ENCODE measurements at regions not wholly inside any gene's neighbourhood (a gene's known extent, or its start where the extent isn't known, plus 50 kb on each side); places are given as distances from the start of the nearest gene placed in this dataset.

GRCh38 chr11:19291064-19291463 lies 50.3 kb upstream of the E2F8 start:
- TF ChIP-seq POLR2A (IDR thresholded peaks at IDR 0.05; ENCODE audit: low read depth, low read length): no peak
- TF ChIP-seq, protein P1, sequence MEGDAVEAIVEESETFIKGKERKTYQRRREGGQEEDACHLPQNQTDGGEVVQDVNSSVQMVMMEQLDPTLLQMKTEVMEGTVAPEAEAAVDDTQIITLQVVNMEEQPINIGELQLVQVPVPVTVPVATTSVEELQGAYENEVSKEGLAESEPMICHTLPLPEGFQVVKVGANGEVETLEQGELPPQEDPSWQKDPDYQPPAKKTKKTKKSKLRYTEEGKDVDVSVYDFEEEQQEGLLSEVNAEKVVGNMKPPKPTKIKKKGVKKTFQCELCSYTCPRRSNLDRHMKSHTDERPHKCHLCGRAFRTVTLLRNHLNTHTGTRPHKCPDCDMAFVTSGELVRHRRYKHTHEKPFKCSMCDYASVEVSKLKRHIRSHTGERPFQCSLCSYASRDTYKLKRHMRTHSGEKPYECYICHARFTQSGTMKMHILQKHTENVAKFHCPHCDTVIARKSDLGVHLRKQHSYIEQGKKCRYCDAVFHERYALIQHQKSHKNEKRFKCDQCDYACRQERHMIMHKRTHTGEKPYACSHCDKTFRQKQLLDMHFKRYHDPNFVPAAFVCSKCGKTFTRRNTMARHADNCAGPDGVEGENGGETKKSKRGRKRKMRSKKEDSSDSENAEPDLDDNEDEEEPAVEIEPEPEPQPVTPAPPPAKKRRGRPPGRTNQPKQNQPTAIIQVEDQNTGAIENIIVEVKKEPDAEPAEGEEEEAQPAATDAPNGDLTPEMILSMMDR (conservative IDR thresholded peaks at IDR 0.05; ENCODE audit: low read depth, low read length): no peak
- TF ChIP-seq SMC3 (IDR thresholded peaks at IDR 0.05; ENCODE audit: low read depth, low read length): no peak
- no peak for TF ChIP-seq MXI1 (IDR thresholded peaks at IDR 0.05; ENCODE audit: borderline replicate concordance, low read depth, low read length)
- no peak for TF ChIP-seq FOS (IDR thresholded peaks at IDR 0.05; ENCODE audit: low read depth, low read length)
- no peak for TF ChIP-seq BHLHE40 (IDR thresholded peaks at IDR 0.05; ENCODE audit: low read depth, low read length)
- TF ChIP-seq NFE2L2 (IDR thresholded peaks at IDR 0.05; ENCODE audit: low read depth, low read length): no peak
- no peak for TF ChIP-seq RAD21 (IDR thresholded peaks at IDR 0.05; ENCODE audit: low read length)
- TF ChIP-seq, protein P2, sequence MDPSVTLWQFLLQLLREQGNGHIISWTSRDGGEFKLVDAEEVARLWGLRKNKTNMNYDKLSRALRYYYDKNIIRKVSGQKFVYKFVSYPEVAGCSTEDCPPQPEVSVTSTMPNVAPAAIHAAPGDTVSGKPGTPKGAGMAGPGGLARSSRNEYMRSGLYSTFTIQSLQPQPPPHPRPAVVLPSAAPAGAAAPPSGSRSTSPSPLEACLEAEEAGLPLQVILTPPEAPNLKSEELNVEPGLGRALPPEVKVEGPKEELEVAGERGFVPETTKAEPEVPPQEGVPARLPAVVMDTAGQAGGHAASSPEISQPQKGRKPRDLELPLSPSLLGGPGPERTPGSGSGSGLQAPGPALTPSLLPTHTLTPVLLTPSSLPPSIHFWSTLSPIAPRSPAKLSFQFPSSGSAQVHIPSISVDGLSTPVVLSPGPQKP (IDR thresholded peaks at IDR 0.05; ENCODE audit: borderline replicate concordance, low read depth, low read length): no peak
- TF ChIP-seq, protein P3, sequence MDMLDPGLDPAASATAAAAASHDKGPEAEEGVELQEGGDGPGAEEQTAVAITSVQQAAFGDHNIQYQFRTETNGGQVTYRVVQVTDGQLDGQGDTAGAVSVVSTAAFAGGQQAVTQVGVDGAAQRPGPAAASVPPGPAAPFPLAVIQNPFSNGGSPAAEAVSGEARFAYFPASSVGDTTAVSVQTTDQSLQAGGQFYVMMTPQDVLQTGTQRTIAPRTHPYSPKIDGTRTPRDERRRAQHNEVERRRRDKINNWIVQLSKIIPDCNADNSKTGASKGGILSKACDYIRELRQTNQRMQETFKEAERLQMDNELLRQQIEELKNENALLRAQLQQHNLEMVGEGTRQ (IDR thresholded peaks at IDR 0.05; ENCODE audit: low read depth, low read length): no peak
- TF ChIP-seq RCOR1 (IDR thresholded peaks at IDR 0.05; ENCODE audit: insufficient replicate concordance, low read length): no peak
